HG02763 (cell line): ENCODE measurements at regions not wholly inside any gene's neighbourhood (a gene's known extent, or its start where the extent isn't known, plus 50 kb on each side); places are given as distances from the start of the nearest gene placed in this dataset.

ENCODE experiments used
- ATAC-seq: cut with Tn5 transposase; IDR thresholded peaks from one replicate; pipeline ENCODE4 v1.9.1; 2021; ENCODE audit warnings: mild to moderate bottlenecking, moderate library complexity; ENCODE audit not compliant: unreplicated experiment

GRCh38 chr20:2236256-2236655, 59.5 kb upstream of the TGM3 start:
- no peak for ATAC-seq

DNA sequence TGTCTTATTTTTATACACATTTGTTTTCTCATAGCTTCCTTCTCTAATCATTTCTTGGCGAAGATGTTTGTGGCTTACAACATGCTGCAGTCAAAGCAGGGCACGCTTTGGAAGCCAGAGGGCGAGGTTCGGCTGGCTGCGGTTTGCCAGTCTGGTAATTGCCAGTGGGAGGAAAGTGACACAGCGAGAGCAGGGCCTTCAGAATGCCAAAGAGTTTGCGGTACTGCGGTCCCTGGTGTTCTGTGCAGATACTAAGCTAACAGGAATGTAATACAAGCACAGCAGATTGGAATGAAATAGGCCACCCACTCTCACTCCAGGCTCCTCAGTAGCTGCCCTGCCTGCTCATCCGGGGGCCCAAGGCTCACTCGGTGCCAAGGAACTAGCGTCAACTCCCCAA, 58.7 kb upstream of the TGM3 start:
- ATAC-seq: no peak

DNA sequence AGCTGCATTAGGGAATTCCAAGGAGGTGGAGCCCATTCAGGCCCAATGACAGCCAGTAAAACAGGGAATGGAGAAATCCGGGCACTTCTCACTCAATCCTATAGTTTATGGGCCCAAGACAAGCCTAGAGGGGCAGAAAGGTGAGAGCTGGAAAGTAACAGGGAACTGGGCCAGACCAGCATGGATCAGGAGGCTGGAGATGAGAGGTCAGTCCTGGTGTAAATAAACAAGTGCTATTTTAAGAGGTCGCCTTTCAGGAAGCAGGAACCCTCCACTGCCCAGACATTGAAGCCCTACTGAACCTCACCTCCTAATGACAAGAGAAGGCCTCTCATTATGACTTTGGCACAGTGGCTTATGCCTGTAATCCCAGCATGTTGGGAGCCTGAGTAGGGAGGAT, 57.2 kb upstream of the TGM3 start:
- ATAC-seq: no peak

GRCh38 chr20:2240835-2241234, 55.0 kb upstream of the TGM3 start:
- no peak for ATAC-seq

GRCh38 chr20:2242678-2243077, 53.1 kb upstream of the TGM3 start:
- no peak for ATAC-seq

DNA sequence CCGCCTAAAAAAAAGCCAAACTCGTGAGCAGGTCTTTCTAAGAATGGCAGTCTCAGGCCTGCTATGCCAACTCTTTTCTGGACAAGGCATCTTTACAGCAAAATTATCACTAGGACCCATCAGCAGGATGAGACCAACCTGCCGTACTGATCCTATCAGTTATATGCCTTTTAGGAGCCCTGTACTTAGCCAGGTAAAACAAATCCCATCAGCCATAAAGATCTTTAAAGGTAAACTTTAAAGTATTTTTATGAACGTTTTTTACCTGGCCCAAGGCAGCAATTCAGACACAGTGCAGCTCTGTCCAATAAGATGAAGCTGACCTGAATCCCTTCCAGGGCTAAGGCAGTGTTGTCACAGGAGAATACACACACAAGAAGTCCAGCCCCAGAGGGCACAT, 51.3 kb upstream of the TGM3 start:
- ATAC-seq: no peak

- no peak for ATAC-seq
Measured at GRCh38 chr20:2244993-2245392, 50.8 kb upstream of the TGM3 start.

- no peak for ATAC-seq
Measured at GRCh38 chr20:2245637-2246036, 50.2 kb upstream of the TGM3 start.
